ENCODE measurements at regions not wholly inside any gene's neighbourhood (a gene's known extent, or its start where the extent isn't known, plus 50 kb on each side); places are given as distances from the start of the nearest gene placed in this dataset.

DNA sequence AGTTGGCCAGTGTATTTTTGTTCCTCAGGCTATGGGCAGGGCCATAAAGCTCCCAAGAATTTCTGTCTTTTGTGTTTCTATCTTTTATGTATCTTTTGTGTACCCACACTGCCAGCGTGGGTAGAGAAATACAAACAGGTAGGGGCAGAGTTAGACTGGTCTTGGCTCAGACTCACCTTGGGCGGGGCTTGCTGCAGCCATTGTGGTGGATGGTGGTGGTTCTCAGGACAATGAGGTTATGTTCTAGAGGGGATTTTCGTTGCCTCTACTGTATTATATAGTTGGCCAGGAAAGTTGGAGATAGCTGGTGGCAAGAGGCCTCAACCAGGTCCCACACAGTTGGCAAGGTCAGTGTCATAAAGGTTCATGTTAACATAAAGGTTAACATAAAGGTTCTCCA, 977.5 kb upstream of the LRFN5 start:
- no peak overlapping the region for H3K27ac ChIP-seq
- TF ChIP-seq ZFX (IDR thresholded peaks at IDR 0.05; ENCODE audit: borderline replicate concordance): no peak
- TF ChIP-seq CTCF (IDR thresholded peaks at IDR 0.05): no peak

- no peak for TF ChIP-seq ZFX (IDR thresholded peaks at IDR 0.05; ENCODE audit: borderline replicate concordance)
- TF ChIP-seq CTCF (IDR thresholded peaks at IDR 0.05): no peak
- H3K27ac ChIP-seq: no peak overlapping the region
Measured at GRCh38 chr14:40623643-40624042, 983.0 kb upstream of the LRFN5 start.

DNA sequence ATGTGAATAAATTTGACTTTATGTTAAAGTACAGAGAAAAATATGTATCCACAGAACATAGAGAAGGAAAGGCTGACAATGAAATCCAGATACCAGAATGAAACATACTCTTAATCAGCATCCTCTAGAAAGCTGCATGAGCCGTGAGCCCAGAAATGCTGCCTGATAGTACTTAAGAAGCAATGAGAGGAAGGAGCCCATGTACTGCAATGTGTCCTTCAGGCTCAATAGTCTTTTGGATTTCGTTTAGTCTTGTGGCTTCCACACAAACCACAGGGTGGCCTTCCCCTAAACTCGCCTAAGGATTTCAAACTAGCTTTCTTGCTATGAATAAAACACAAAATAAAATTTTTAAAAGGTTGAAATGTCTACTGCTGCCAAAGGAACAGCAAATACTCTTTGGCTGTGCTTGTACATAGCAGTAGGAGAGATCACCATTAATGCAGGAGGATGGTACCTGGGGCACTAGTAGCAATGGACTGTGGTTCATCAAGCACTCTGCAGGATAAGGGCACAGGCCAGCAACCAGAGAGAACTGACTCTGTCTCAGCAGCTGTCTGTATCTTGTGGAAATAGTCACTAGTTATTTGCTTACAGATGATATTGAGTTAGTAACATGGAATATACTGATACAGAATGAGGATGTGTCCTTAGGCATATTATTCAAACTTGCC, 988.3 kb upstream of the LRFN5 start:
- no peak overlapping the region for H3K27ac ChIP-seq
- no peak for TF ChIP-seq CTCF (IDR thresholded peaks at IDR 0.05)
- TF ChIP-seq ZFX (IDR thresholded peaks at IDR 0.05; ENCODE audit: borderline replicate concordance): no peak

DNA sequence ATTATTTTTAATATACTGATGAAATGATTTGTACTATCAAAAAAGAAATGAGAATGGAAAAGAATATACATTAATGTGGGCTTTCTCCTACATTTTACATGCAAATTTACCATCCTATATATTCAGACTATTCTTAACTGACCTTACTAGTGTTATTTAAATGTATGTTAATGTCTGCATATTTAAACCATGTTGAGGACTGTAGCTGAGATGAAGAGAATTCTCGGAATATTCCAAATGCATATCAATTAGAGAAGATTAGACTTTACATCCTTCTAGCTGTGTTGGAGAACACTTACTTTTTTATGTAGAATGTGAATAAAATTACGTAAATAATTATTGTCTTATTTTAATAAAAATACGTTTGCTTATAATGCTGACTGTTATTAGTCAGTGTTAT, 990.1 kb upstream of the LRFN5 start:
- TF ChIP-seq CTCF (IDR thresholded peaks at IDR 0.05) (no peak), ZFX (IDR thresholded peaks at IDR 0.05; ENCODE audit: borderline replicate concordance) (no peak)
- no peak overlapping the region for H3K27ac ChIP-seq

DNA sequence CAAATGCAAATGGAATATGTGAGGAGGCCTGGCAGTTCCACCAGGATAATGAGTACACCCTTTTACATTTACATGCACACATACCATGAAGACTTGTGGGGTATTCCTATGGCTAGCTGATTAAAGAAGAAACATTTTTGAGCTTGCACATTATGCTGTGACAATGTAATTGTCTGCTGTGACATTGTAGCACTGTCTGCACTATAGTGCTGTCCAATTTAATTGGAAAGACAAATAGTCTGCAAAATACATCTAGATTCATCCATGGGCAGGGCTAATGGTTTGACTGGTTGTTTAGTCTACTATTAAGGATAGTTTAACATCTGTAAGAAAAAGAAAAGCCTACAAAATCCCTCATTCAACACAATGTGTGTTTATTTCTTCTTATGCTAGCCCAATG, 1005.6 kb upstream of the LRFN5 start:
- no peak overlapping the region for H3K27ac ChIP-seq
- TF ChIP-seq CTCF (IDR thresholded peaks at IDR 0.05) (no peak), ZFX (IDR thresholded peaks at IDR 0.05; ENCODE audit: borderline replicate concordance) (no peak)

DNA sequence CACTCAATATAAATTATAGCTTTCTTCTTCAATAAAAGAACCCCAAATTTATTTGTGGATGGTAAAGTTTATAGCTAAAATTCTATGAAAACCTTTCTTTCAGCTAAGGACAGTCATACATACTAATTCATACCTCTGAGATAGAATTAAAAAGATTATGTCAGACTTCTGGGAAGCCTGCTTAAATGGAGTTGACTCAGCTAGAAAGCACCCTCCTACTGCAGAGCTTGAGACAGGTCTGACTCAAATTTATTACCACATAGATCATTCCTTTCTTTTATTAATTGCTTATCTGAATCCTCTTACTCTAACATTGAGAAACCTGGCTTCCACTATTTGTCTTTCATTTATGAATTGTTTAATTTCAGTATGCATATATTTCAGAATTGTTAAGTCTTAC, 1007.0 kb upstream of the LRFN5 start:
- TF ChIP-seq ZFX (IDR thresholded peaks at IDR 0.05; ENCODE audit: borderline replicate concordance) (no peak), CTCF (IDR thresholded peaks at IDR 0.05) (no peak)

DNA sequence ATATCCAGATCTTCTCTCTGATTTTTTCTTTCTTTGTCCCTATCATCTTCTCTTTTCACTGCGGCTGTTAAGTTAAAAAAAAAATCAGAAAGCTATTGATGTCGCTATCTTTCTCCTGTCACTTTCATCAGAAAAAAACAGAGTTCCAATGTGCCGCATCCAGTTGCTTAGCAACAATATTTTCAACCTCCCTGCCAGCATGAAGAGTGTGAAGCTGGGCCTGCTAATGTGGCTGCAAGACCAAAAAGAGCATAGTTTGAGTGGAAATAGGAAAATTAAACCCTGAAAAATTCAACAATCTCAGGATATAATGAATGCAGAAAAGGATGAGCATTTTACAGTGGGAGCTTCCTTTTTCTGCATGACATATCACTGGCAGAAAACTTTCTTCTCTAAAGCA, 1025.4 kb upstream of the LRFN5 start:
- no peak for TF ChIP-seq ZFX (IDR thresholded peaks at IDR 0.05; ENCODE audit: borderline replicate concordance)
- no peak for TF ChIP-seq CTCF (IDR thresholded peaks at IDR 0.05)
- no peak overlapping the region for H3K27ac ChIP-seq

More for the DNA sequence above, 1007.0 kb upstream of the LRFN5 start:
- H3K27ac ChIP-seq: no peak overlapping the region

All from 22Rv1 (cell line).